ENCODE measurements at regions not wholly inside any gene's neighbourhood (a gene's known extent, or its start where the extent isn't known, plus 50 kb on each side); places are given as distances from the start of the nearest gene placed in this dataset.

DNA sequence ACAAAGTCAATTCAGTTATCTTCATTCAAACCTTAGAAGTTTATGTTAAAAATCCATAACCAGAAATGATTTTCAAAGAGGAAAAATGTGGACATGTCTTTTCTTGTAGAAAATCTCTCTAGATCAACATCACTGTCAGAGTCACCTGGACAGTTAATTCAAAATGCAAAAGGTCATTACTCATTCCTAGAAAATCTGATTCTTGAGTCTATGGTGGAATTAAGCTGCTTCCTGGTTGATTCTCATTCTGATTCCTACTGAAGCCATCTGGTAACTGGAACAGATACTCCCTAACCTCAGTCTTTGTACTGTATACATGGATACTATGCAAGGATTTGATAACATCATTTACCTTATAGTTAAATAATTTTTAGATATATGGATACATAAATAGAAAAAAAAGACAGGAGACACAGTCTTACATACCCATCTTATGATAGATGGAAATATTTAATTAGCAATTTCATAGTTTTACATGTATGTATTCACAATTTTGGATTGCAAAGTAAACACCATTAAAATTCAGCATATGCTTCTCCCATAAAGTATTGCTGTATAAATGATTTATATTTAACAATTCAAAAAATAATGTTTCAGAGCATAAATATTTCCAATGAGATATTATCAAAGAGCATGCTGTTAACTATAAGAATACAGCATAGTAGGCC lies 693.2 kb upstream of the CCDC54 start:
- TF ChIP-seq, protein P1, sequence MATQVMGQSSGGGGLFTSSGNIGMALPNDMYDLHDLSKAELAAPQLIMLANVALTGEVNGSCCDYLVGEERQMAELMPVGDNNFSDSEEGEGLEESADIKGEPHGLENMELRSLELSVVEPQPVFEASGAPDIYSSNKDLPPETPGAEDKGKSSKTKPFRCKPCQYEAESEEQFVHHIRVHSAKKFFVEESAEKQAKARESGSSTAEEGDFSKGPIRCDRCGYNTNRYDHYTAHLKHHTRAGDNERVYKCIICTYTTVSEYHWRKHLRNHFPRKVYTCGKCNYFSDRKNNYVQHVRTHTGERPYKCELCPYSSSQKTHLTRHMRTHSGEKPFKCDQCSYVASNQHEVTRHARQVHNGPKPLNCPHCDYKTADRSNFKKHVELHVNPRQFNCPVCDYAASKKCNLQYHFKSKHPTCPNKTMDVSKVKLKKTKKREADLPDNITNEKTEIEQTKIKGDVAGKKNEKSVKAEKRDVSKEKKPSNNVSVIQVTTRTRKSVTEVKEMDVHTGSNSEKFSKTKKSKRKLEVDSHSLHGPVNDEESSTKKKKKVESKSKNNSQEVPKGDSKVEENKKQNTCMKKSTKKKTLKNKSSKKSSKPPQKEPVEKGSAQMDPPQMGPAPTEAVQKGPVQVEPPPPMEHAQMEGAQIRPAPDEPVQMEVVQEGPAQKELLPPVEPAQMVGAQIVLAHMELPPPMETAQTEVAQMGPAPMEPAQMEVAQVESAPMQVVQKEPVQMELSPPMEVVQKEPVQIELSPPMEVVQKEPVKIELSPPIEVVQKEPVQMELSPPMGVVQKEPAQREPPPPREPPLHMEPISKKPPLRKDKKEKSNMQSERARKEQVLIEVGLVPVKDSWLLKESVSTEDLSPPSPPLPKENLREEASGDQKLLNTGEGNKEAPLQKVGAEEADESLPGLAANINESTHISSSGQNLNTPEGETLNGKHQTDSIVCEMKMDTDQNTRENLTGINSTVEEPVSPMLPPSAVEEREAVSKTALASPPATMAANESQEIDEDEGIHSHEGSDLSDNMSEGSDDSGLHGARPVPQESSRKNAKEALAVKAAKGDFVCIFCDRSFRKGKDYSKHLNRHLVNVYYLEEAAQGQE (IDR thresholded peaks at IDR 0.05; ENCODE audit: insufficient replicate concordance, low read depth) = no peak
- no peak for TF ChIP-seq GABPA (IDR thresholded peaks at IDR 0.05; ENCODE audit: low read depth)
- TF ChIP-seq, protein P2, sequence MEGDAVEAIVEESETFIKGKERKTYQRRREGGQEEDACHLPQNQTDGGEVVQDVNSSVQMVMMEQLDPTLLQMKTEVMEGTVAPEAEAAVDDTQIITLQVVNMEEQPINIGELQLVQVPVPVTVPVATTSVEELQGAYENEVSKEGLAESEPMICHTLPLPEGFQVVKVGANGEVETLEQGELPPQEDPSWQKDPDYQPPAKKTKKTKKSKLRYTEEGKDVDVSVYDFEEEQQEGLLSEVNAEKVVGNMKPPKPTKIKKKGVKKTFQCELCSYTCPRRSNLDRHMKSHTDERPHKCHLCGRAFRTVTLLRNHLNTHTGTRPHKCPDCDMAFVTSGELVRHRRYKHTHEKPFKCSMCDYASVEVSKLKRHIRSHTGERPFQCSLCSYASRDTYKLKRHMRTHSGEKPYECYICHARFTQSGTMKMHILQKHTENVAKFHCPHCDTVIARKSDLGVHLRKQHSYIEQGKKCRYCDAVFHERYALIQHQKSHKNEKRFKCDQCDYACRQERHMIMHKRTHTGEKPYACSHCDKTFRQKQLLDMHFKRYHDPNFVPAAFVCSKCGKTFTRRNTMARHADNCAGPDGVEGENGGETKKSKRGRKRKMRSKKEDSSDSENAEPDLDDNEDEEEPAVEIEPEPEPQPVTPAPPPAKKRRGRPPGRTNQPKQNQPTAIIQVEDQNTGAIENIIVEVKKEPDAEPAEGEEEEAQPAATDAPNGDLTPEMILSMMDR (IDR thresholded peaks at IDR 0.05; ENCODE audit: insufficient read depth, low read length) = no peak
- TF ChIP-seq POLR2AphosphoS5 (IDR thresholded peaks at IDR 0.05; ENCODE audit: low read depth) = no peak
- TF ChIP-seq SPI1 (IDR thresholded peaks at IDR 0.05; ENCODE audit: borderline replicate concordance, low read depth) = no peak
- H3K27ac ChIP-seq (replicated peaks) = no peak overlapping the region
- H3K4me3 ChIP-seq (replicated peaks; ENCODE audit: insufficient read depth, low read length) = no peak overlapping the region
- no peaks in the 10 kb centered on the region for H3K27me3 ChIP-seq (ENCODE audit: insufficient read depth, poor library complexity, severe bottlenecking)
- no peak for DNase-seq (ENCODE audit: low read depth in 1 of 2, low spot score in 1 of 2)

DNA sequence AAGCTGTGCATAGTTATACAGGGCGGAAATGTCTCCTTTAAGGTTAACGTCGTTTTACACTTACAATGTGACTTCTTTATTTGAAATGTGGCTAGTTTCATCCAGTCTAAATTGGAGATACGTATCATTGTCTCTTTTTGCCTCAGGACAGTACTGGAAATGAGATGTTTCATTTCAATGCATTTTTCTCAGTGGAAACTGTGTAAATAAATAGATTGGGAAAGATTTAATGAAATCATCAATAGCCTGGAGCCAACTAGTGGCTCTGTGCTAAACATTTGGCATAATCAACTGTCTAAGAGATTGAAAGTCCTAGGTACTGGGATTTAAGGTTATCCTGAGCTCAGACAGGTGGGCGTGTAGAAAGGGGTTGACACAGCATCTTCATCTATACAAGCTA lies 691.5 kb upstream of the CCDC54 start:
- TF ChIP-seq, protein P2 (IDR thresholded peaks at IDR 0.05; ENCODE audit: insufficient read depth, low read length) = no peak
- TF ChIP-seq GABPA (IDR thresholded peaks at IDR 0.05; ENCODE audit: low read depth) (no peak), POLR2AphosphoS5 (IDR thresholded peaks at IDR 0.05; ENCODE audit: low read depth) (no peak), SPI1 (IDR thresholded peaks at IDR 0.05; ENCODE audit: borderline replicate concordance, low read depth) (no peak)
- TF ChIP-seq, protein P1 (IDR thresholded peaks at IDR 0.05; ENCODE audit: insufficient replicate concordance, low read depth) = no peak
- no peak overlapping the region for H3K4me3 ChIP-seq (replicated peaks; ENCODE audit: insufficient read depth, low read length)
- DNase-seq (ENCODE audit: low read depth in 1 of 2, low spot score in 1 of 2) = no peak
- no peaks in the 10 kb centered on the region for H3K27me3 ChIP-seq (ENCODE audit: insufficient read depth, poor library complexity, severe bottlenecking)
- H3K27ac ChIP-seq (replicated peaks) = no peak overlapping the region

DNA sequence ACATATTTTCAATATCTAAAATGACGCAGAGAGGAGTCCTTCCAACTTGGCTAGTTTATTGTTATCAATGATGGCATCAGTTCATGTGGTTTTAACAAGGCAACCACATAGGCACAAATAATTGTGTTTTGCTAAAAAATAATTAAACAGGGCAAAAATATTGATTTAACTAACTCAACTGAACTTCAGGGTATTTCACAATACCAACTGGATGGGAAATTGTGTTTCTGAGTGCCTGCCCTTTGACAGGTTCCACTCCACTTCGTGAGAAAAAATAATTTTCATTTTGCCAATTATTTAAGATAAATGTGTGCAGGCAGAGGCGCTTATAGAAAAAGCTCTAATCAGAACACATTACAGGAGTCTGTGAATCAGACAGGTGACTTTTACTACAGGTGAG lies 689.3 kb upstream of the CCDC54 start:
- DNase-seq (ENCODE audit: low read depth in 1 of 2, low spot score in 1 of 2) = no peak
- TF ChIP-seq, protein P2 (IDR thresholded peaks at IDR 0.05; ENCODE audit: insufficient read depth, low read length) = no peak
- no peak for TF ChIP-seq SPI1 (IDR thresholded peaks at IDR 0.05; ENCODE audit: borderline replicate concordance, low read depth)
- TF ChIP-seq, protein P1 (IDR thresholded peaks at IDR 0.05; ENCODE audit: insufficient replicate concordance, low read depth) = no peak
- no peak for TF ChIP-seq GABPA (IDR thresholded peaks at IDR 0.05; ENCODE audit: low read depth)
- no peak for TF ChIP-seq POLR2AphosphoS5 (IDR thresholded peaks at IDR 0.05; ENCODE audit: low read depth)
- no peak overlapping the region for H3K27ac ChIP-seq (replicated peaks)
- H3K27me3 ChIP-seq (ENCODE audit: insufficient read depth, poor library complexity, severe bottlenecking) = no peaks in the 10 kb centered on the region
- no peak overlapping the region for H3K4me3 ChIP-seq (replicated peaks; ENCODE audit: insufficient read depth, low read length)

Data from HL-60 (cell line).